Kidney (tissue), 13 donors: ENCODE measurements at regions not wholly inside any gene's neighbourhood (a gene's known extent, or its start where the extent isn't known, plus 50 kb on each side); places are given as distances from the start of the nearest gene placed in this dataset.

Source experiments
- DNase-seq, 5 donors: peaks; one replicate each; pipeline ENCODE4 v3.0.0-alpha.2; 2013 to 2020
- FAIRE-seq: peaks from 2 replicates; lab custom pipeline; 2012; peaks lifted over from hg19 to GRCh38; lab: Jason Lieb, UNC
- H3K27ac ChIP-seq, 2 donors: one replicate each; pipeline ENCODE4 v1.7.0; 2013; ENCODE audit warnings: low read depth in 2 of 2, low read length in 2 of 2, inconsistent platforms in 1 of 2
- H3K27me3 ChIP-seq: one replicate; pipeline ENCODE4 v1.7.1; 2013; ENCODE audit warnings: low read length, inconsistent platforms; ENCODE audit not compliant: control insufficient read depth, insufficient read depth
- H3K36me3 ChIP-seq, 3 donors: one replicate each; pipeline versions ENCODE4 v1.7.0 to v1.7.1; 2013; ENCODE audit warnings: low read length in 3 of 3, control low read depth in 1 of 3, inconsistent platforms in 1 of 3; ENCODE audit not compliant: insufficient read depth in 3 of 3, control insufficient read depth in 2 of 3
- H3K4me1 ChIP-seq, 3 donors: one replicate each; pipeline versions ENCODE4 v1.7.0 to v1.7.1; 2013; ENCODE audit warnings: low read length in 3 of 3, inconsistent platforms in 1 of 3, low read depth in 1 of 3; ENCODE audit not compliant: control insufficient read depth in 2 of 3, insufficient read depth in 2 of 3
- H3K4me3 ChIP-seq, 3 donors: one replicate each; pipeline versions ENCODE4 v1.7.0 to v1.8.1; 2013; ENCODE audit warnings: low read length in 3 of 3, control low read depth in 1 of 3, inconsistent platforms in 1 of 3
- H3K9ac ChIP-seq, 3 donors: one replicate each; pipeline versions ENCODE4 v1.7.0 to v1.7.1; 2013; ENCODE audit warnings: low read length in 3 of 3, control low read depth in 1 of 3, inconsistent platforms in 1 of 3
- H3K9me3 ChIP-seq, 3 donors: one replicate each; pipeline versions ENCODE4 v1.7.0 to v1.7.1; 2013; ENCODE audit warnings: low read length in 3 of 3, control low read depth in 1 of 3, inconsistent platforms in 1 of 3; ENCODE audit not compliant: control insufficient read depth in 2 of 3, insufficient read depth in 1 of 3
- CTCF ChIP-seq: IDR thresholded peaks from 3 replicates; pipeline ENCODE4 v1.5.1; 2012; ENCODE audit warnings: mild to moderate bottlenecking, moderate library complexity, borderline replicate concordance; ENCODE audit not compliant: insufficient read depth; ENCODE audit errors: extremely low read depth
- intact Hi-C: fragments of 100-400 bp; cut with DNase I; formaldehyde crosslinking; loops from one replicate; pipeline ENCODE4 v1.11.1; 2022
- donor health status: control.
- donor health status: control.
- donor health status: control.
- donor health status: control.
- donor health status: control.
- donor health status: DM: yes; HTN: yes; CAD: no.
- donor health status: Normal renal cell carcinoma (clear cell type).

GRCh38 chr1:219778110-219778509, 150.2 kb downstream of the SLC30A10 start:
- Histone ChIP-seq H3K27ac (no peak overlapping the region), H3K9ac (no peak overlapping the region), H3K4me1 (no peaks in the 10 kb centered on the region), H3K4me3 (no peak overlapping the region), H3K27me3 (no peaks in the 10 kb centered on the region), H3K9me3 (no peaks in the 10 kb centered on the region), H3K36me3 (no peaks in the 10 kb centered on the region)
- no peak for TF ChIP-seq CTCF
- intact Hi-C loops: no loop called here
- no peak for FAIRE-seq
- no peak for DNase-seq

GRCh38 chr1:219774386-219774785, 154.0 kb downstream of the SLC30A10 start:
- FAIRE-seq (no peak), DNase-seq (no peak)
- no peak overlapping the region for H3K27ac ChIP-seq
- no peak for TF ChIP-seq CTCF
- H3K36me3 ChIP-seq: no peaks in the 10 kb centered on the region
- no peaks in the 10 kb centered on the region for H3K27me3 ChIP-seq
- intact Hi-C loops: no loop called here
- no peaks in the 10 kb centered on the region for H3K4me1 ChIP-seq
- H3K9me3 ChIP-seq: no peaks in the 10 kb centered on the region
- no peak overlapping the region for H3K4me3 ChIP-seq
- H3K9ac ChIP-seq: no peak overlapping the region

GRCh38 chr1:219773775-219774174, 154.6 kb downstream of the SLC30A10 start:
- intact Hi-C loops: no loop called here
- H3K4me1 ChIP-seq: no peaks in the 10 kb centered on the region
- no peak overlapping the region for H3K4me3 ChIP-seq
- no peak overlapping the region for H3K27ac ChIP-seq
- FAIRE-seq (no peak), DNase-seq (no peak)
- no peak for TF ChIP-seq CTCF
- H3K9me3 ChIP-seq: no peaks in the 10 kb centered on the region
- H3K36me3 ChIP-seq: no peaks in the 10 kb centered on the region
- no peaks in the 10 kb centered on the region for H3K27me3 ChIP-seq
- H3K9ac ChIP-seq: no peak overlapping the region

GRCh38 chr1:219773110-219773509, 155.2 kb downstream of the SLC30A10 start:
- FAIRE-seq (no peak), DNase-seq (no peak)
- no peaks in the 10 kb centered on the region for H3K36me3 ChIP-seq
- no peak for TF ChIP-seq CTCF
- no peaks in the 10 kb centered on the region for H3K27me3 ChIP-seq
- no peaks in the 10 kb centered on the region for H3K9me3 ChIP-seq
- intact Hi-C loops: no loop called here
- no peak overlapping the region for H3K9ac ChIP-seq
- H3K27ac ChIP-seq: no peak overlapping the region
- no peaks in the 10 kb centered on the region for H3K4me1 ChIP-seq
- no peak overlapping the region for H3K4me3 ChIP-seq
